Esophagus squamous epithelium (tissue), 4 donors: ENCODE measurements at regions not wholly inside any gene's neighbourhood (a gene's known extent, or its start where the extent isn't known, plus 50 kb on each side); places are given as distances from the start of the nearest gene placed in this dataset.

Source experiments
- POLR2A ChIP-seq, 4 donors: fragments of 450-650 bp; IDR thresholded peaks; one replicate each; pipeline ENCODE4 v1.6.1; 2017; ENCODE audit warnings: antibody characterized with exemption in 4 of 4, mild to moderate bottlenecking in 4 of 4, moderate library complexity in 3 of 4
- TF ChIP-seq, protein P1 (sequence below), 6 experiments: fragments of 450-650 bp in 4 of 6; fragments of 200-600 bp in 2 of 6; sonication (generic) in 2 of 6; IDR thresholded peaks; one replicate each; pipeline ENCODE4 v1.5.1; 2016 to 2019; ENCODE audit warnings: antibody characterized with exemption in 6 of 6, mild to moderate bottlenecking in 4 of 6, moderate library complexity in 4 of 6

DNA sequence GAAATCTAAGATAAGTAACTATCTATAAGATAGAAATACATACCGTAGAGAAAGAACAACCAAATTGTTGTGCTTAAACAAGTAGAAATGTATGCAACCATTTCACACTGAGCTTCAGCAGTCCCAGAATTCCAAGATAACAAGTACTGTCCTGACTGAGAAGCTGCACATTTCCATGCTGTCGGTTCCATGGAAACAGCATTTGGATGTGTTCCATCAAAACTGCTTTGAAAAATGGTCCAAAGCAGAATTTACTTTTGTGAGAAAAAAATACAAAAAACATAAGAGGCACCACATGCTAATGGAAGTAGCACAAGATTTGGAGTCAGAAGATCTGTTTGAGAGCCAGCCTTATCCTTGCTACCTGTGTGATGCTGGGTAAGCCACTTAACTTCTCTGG, 92.6 kb downstream of the MTERF1 start:
- TF ChIP-seq POLR2A (IDR thresholded peaks at IDR 0.05) = no peak
- TF ChIP-seq, protein P1, sequence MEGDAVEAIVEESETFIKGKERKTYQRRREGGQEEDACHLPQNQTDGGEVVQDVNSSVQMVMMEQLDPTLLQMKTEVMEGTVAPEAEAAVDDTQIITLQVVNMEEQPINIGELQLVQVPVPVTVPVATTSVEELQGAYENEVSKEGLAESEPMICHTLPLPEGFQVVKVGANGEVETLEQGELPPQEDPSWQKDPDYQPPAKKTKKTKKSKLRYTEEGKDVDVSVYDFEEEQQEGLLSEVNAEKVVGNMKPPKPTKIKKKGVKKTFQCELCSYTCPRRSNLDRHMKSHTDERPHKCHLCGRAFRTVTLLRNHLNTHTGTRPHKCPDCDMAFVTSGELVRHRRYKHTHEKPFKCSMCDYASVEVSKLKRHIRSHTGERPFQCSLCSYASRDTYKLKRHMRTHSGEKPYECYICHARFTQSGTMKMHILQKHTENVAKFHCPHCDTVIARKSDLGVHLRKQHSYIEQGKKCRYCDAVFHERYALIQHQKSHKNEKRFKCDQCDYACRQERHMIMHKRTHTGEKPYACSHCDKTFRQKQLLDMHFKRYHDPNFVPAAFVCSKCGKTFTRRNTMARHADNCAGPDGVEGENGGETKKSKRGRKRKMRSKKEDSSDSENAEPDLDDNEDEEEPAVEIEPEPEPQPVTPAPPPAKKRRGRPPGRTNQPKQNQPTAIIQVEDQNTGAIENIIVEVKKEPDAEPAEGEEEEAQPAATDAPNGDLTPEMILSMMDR (IDR thresholded peaks at IDR 0.05) = no peak
